HepG2 (cell line): ENCODE measurements at regions not wholly inside any gene's neighbourhood (a gene's known extent, or its start where the extent isn't known, plus 50 kb on each side); places are given as distances from the start of the nearest gene placed in this dataset.

Experiments used
- ATAC-seq: fragments of 200-7000 bp; cut with Tn5 transposase; 3 replicates; pipeline ENCODE4 v1.9.1; 2020; ENCODE audit warnings: mild to moderate bottlenecking, moderate library complexity
- BruUV-seq: library from RNA; stranded (reverse); fragments of 400-500 nt; replicated peaks from 2 replicates; lab custom pipeline; 2021; lab: Mats Ljungman, UMichigan
- CTCF ChIA-PET: fragments of 300-600 bp; formaldehyde crosslinking; extraction: SDS; loops from one replicate; lab custom pipeline; 2021; ENCODE audit warnings: low total read pairs, inconsistent platforms, low intra/inter-chr PET ratio; lab: Yijun Ruan, JAX
- POLR2A ChIA-PET: fragments of 350-600 bp; sonication (Branson Sonifier 250); formaldehyde crosslinking; loops from one replicate; lab custom pipeline; 2020; ENCODE audit warnings: antibody characterized with exemption, inconsistent platforms; lab: Yijun Ruan, JAX
- DNase-seq: peaks from one replicate; pipeline ENCODE4 v3.0.0-alpha.2; 2015; ENCODE audit warnings: low spot score
- FAIRE-seq: peaks from 3 replicates; lab custom pipeline; 2011; peaks lifted over from hg19 to GRCh38; lab: Jason Lieb, UNC
- H2AFZ ChIP-seq: one replicate; pipeline ENCODE4 v1.6.1; 2011; ENCODE audit warnings: low read length, inconsistent platforms
- H3K27ac ChIP-seq: fragments of 300-600 bp; 3 replicates; pipeline ENCODE4 v1.8.0; 2011; ENCODE audit warnings: mixed run types, mild to moderate bottlenecking, mixed read lengths, low read length, inconsistent platforms; ENCODE audit not compliant: insufficient read depth; ENCODE audit errors: extremely low read length
- H3K27me3 ChIP-seq, 2 experiments: fragments of 200-600 bp in 1 of 2; 2 replicates in 1 of 2; 3 replicates in 1 of 2; pipeline versions ENCODE4 v1.6.0 to v1.8.0; 2011; ENCODE audit warnings: low read length in 2 of 2, mild to moderate bottlenecking in 2 of 2, moderate library complexity in 2 of 2, inconsistent platforms in 1 of 2; ENCODE audit not compliant: insufficient read depth in 2 of 2, control insufficient read depth in 1 of 2
- H3K36me3 ChIP-seq, 2 experiments: fragments of 200-600 bp in 1 of 2; replicated peaks in 1 of 2; 2 replicates in 1 of 2; 3 replicates in 1 of 2; pipeline versions ENCODE4 v1.5.1 to v1.8.0; 2011; ENCODE audit warnings: low read length in 2 of 2, inconsistent platforms in 1 of 2; ENCODE audit not compliant: insufficient read depth in 2 of 2, control insufficient read depth in 1 of 2
- H3K4me1 ChIP-seq: 2 replicates; pipeline ENCODE4 v1.5.1; 2012; ENCODE audit warnings: low read length, inconsistent platforms; ENCODE audit not compliant: insufficient read depth
- H3K4me2 ChIP-seq: 2 replicates; pipeline ENCODE4 v1.6.0; 2011; ENCODE audit warnings: low read depth, low read length, inconsistent platforms
- H3K4me3 ChIP-seq, 3 experiments: fragments of 200-600 bp in 1 of 3; sonication (generic), shearing (Covaris generic) in 1 of 3; replicated peaks in 1 of 3; 2 replicates each; pipeline ENCODE4 v1.5.1; 2011 to 2016; ENCODE audit warnings: low read length in 3 of 3, inconsistent platforms in 2 of 3, low read depth in 2 of 3, mild to moderate bottlenecking in 2 of 3, control low read depth in 1 of 3, mixed read lengths in 1 of 3; ENCODE audit not compliant: insufficient read depth in 1 of 3
- H3K79me2 ChIP-seq: one replicate; pipeline ENCODE4 v1.6.1; 2011; ENCODE audit warnings: low read length, inconsistent platforms; ENCODE audit not compliant: insufficient read depth
- H3K9ac ChIP-seq: 2 replicates; pipeline ENCODE4 v1.6.0; 2011; ENCODE audit warnings: mild to moderate bottlenecking, low read depth, low read length, inconsistent platforms; ENCODE audit not compliant: insufficient read depth
- H3K9me3 ChIP-seq: 2 replicates; pipeline ENCODE4 v1.5.1; 2012; ENCODE audit warnings: mild to moderate bottlenecking, low read length
- H4K20me1 ChIP-seq: 2 replicates; pipeline ENCODE4 v1.6.0; 2011; ENCODE audit warnings: inconsistent platforms, mild to moderate bottlenecking, low read length, moderate library complexity; ENCODE audit not compliant: insufficient read depth
- CREB1 ChIP-seq, 2 experiments: fragments of 450-650 bp in 1 of 2; IDR thresholded peaks; 2 replicates each; pipeline ENCODE4 v1.6.1; 2016 to 2017; ENCODE audit warnings: control low read depth in 1 of 2, mild to moderate bottlenecking in 1 of 2, missing compliant biosample characterization in 1 of 2, missing genetic modification characterization in 1 of 2
- HES4 ChIP-seq: sonication (generic); formaldehyde crosslinking; IDR thresholded peaks from 2 replicates; pipeline ENCODE4 v1.9.0; 2021; ENCODE audit warnings: mild to moderate bottlenecking, missing genetic modification reagents, borderline replicate concordance
- MIER3 ChIP-seq: IDR thresholded peaks from 2 replicates; pipeline ENCODE4 v1.6.1; 2016; ENCODE audit warnings: missing compliant biosample characterization, borderline replicate concordance
- MTERF4 ChIP-seq: sonication (generic); formaldehyde crosslinking; IDR thresholded peaks from 2 replicates; pipeline ENCODE4 v1.8.0; 2023; ENCODE audit warnings: mild to moderate bottlenecking, missing genetic modification reagents
- MXD4 ChIP-seq: IDR thresholded peaks from 2 replicates; pipeline ENCODE4 v1.6.1; 2016; ENCODE audit warnings: mild to moderate bottlenecking, missing biosample characterization, missing genetic modification reagents
- NR2F6 ChIP-seq, 2 experiments: IDR thresholded peaks; 2 replicates each; pipeline ENCODE4 v1.6.1; 2016; ENCODE audit warnings: antibody characterized with exemption in 1 of 2, mild to moderate bottlenecking in 1 of 2
- SMAD9 ChIP-seq: sonication (generic); formaldehyde crosslinking; IDR thresholded peaks from 2 replicates; pipeline ENCODE4 v1.5.1; 2020; ENCODE audit warnings: mild to moderate bottlenecking, missing genetic modification reagents
- ZBTB38 ChIP-seq: sonication (generic); formaldehyde crosslinking; IDR thresholded peaks from 2 replicates; pipeline ENCODE4 v1.5.1; 2020; ENCODE audit warnings: mild to moderate bottlenecking, missing genetic modification reagents
- ZKSCAN8 ChIP-seq: IDR thresholded peaks from 2 replicates; pipeline ENCODE4 v1.6.1; 2016; ENCODE audit warnings: borderline replicate concordance, missing genetic modification reagents, missing compliant biosample characterization
- ZNF318 ChIP-seq: sonication (generic); formaldehyde crosslinking; IDR thresholded peaks from 2 replicates; pipeline ENCODE4 v1.4.0; 2020; ENCODE audit warnings: mild to moderate bottlenecking, missing genetic modification reagents
- ZNF530 ChIP-seq: sonication (generic); formaldehyde crosslinking; IDR thresholded peaks from 2 replicates; pipeline ENCODE4 v1.5.0; 2020; ENCODE audit warnings: low read depth, mild to moderate bottlenecking, missing genetic modification reagents
- ZNF709 ChIP-seq: sonication (generic); formaldehyde crosslinking; IDR thresholded peaks from 2 replicates; pipeline ENCODE4 v1.5.0; 2020; ENCODE audit warnings: mild to moderate bottlenecking, missing genetic modification reagents
- ZNF761 ChIP-seq: sonication (generic); formaldehyde crosslinking; conservative IDR thresholded peaks from 2 replicates; pipeline ENCODE4 v1.4.0; 2020; ENCODE audit warnings: mild to moderate bottlenecking, missing genetic modification reagents
- WGBS: methylation state at CpG from one replicate; pipeline ENCODE4 v1.1.6; 2017; ENCODE audit warnings: low lambda C conversion rate; 5-methylcytosine and 5-hydroxymethylcytosine counted together
- in situ Hi-C: cut with HindIII; loops from 2 replicates; pipeline ENCODE4 v1.10.0; 2017; ENCODE audit warnings: low pct_unique_long_range_greater_than_20kb; ENCODE audit not compliant: extremely low pct_ligation_motif_present
- intact Hi-C: fragments of 100-400 bp; cut with micrococcal nuclease; formaldehyde crosslinking; loops from one replicate; pipeline ENCODE4 v1.10.0; 2022; ENCODE audit not compliant: unreplicated experiment

GRCh38 chr2:145689277-145689676 is 1169.4 kb upstream of the ZEB2 start:
- Histone ChIP-seq H3K27ac (no peak overlapping the region), H4K20me1 (no peaks in the 10 kb centered on the region), H3K27me3 (no peaks in the 10 kb centered on the region)
- WGBS, result 75% methylated on average over 2 of the region's 2 CpGs
- DNase-seq (no peak), FAIRE-seq (no peak)
- in situ Hi-C loops, result no loop called here
- BruUV-seq, result no TSS peak
- TF ChIP-seq ZBTB38 (CRISPR knock-in tag) (no peak), ZNF530 (CRISPR knock-in tag) (no peak), MIER3 (CRISPR knock-in tag) (no peak), MTERF4 (CRISPR knock-in tag) (no peak), CREB1 (IDR thresholded peaks at IDR 0.05) (no peak), CREB1 (CRISPR knock-in tag; IDR thresholded peaks at IDR 0.05) (no peak), ZNF318 (no peak), MXD4 (no peak), ZNF709 (CRISPR knock-in tag) (no peak), ZNF761 (CRISPR knock-in tag) (no peak), NR2F6 (IDR thresholded peaks at IDR 0.05) (no peak), NR2F6 (CRISPR knock-in tag; IDR thresholded peaks at IDR 0.05) (no peak), ZKSCAN8 (CRISPR knock-in tag) (no peak), HES4 (no peak), SMAD9 (CRISPR knock-in tag) (no peak)
- TF ChIP-seq, all 625 proteins: peak for 0
- no peak for ATAC-seq
- Histone ChIP-seq H3K79me2 (no peaks in the 10 kb centered on the region), H3K4me3 (no peak overlapping the region), H3K4me1 (no peaks in the 10 kb centered on the region), H2AFZ (no peak overlapping the region), H3K9me3 (no peaks in the 10 kb centered on the region), H3K9ac (no peak overlapping the region), H3K36me3 (no peaks in the 10 kb centered on the region), H3K4me2 (no peak overlapping the region)
- POLR2A ChIA-PET, result no interaction called here
- CTCF ChIA-PET, result no interaction called here
- intact Hi-C loops, result no loop called here
